WI38 (cell line): ENCODE measurements at regions not wholly inside any gene's neighbourhood (a gene's known extent, or its start where the extent isn't known, plus 50 kb on each side); places are given as distances from the start of the nearest gene placed in this dataset.

Experiments used
- H3K4me3 ChIP-seq: 2 replicates; pipeline ENCODE4 v1.5.1; 2011; ENCODE audit warnings: low read depth, mild to moderate bottlenecking, control low read depth, low read length
- TF ChIP-seq, protein P1 (sequence below): IDR thresholded peaks from 2 replicates; pipeline ENCODE4 v1.5.1; 2012; ENCODE audit warnings: low read depth, mild to moderate bottlenecking, control low read depth, low read length

DNA sequence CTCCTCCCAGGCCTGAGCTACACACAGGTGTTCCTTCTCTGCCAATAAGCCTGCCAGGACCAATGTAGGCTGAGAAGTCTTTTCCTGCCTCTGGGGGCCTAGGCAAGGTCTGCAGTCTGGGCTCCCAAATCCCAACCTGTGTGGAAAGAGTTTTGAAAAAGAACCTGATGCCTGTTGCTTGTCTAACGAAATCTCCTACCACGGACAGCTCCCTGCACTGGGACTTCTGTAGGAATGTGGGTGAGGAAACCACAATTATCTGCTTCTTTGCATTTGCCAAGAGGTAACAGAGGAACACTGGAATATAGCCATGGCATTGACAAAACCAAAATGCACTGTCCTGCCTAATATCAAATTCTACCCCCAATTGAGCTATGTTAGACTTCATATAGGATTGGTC lies 877.0 kb upstream of the TMEM132C start:
- no peak overlapping the region for H3K4me3 ChIP-seq
- TF ChIP-seq, protein P1, sequence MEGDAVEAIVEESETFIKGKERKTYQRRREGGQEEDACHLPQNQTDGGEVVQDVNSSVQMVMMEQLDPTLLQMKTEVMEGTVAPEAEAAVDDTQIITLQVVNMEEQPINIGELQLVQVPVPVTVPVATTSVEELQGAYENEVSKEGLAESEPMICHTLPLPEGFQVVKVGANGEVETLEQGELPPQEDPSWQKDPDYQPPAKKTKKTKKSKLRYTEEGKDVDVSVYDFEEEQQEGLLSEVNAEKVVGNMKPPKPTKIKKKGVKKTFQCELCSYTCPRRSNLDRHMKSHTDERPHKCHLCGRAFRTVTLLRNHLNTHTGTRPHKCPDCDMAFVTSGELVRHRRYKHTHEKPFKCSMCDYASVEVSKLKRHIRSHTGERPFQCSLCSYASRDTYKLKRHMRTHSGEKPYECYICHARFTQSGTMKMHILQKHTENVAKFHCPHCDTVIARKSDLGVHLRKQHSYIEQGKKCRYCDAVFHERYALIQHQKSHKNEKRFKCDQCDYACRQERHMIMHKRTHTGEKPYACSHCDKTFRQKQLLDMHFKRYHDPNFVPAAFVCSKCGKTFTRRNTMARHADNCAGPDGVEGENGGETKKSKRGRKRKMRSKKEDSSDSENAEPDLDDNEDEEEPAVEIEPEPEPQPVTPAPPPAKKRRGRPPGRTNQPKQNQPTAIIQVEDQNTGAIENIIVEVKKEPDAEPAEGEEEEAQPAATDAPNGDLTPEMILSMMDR: no peak

DNA sequence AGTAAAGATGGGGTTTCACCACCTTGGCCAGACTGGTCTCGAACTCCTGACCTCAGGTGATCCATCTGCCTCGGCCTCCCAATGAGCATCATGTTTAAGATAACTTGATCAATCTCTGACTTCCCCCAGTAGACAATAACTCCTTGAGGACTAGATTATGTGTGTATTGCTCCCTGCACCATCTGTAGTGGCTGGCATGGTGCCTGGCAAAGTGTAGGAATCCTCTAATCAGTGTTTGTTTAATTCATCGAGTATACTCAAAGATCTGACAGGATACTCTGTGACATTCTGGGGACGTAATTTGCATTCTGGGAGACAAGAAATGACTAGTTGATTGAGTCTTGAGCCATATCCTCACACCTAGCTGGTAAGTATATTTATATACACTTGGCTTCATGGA lies 873.5 kb upstream of the TMEM132C start:
- TF ChIP-seq, protein P1: no peak
- no peak overlapping the region for H3K4me3 ChIP-seq

DNA sequence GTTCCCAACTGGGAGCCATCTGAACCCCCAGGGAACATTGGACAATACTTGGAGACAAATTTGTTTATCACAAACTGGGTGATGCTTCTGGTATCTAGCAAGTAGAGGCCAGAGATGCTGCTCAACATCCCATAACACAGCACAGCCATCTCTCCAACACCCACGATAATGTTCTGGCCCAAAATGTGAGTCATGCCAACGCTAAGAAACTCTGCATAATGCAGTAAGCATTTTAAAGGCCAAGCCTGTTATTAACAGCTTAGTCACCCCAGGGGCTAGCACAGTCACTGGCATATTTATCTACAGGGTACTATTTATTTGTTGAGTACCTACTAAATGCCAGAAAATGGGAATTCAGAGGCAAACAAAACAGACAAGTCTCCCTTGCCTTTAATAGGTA lies 873.1 kb upstream of the TMEM132C start:
- no peak overlapping the region for H3K4me3 ChIP-seq
- TF ChIP-seq, protein P1: no peak

DNA sequence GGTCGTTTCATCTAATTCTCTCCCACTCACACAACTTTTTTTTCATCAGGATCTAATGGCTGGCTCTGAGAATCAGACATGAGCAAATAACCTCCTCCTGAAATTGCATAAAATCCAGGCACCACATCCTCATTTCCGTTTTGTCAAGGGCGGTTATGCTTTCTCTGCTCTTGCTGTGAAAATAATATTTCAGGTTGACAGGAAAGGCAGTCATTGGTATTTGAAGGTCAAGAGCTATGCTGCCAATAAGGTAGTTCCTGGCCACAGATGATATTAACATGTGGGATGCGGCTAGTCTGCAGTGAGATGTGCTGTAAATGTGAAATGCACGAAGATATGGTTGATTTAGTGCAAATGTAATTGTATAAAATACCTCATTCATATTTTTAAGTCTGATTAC lies 870.2 kb upstream of the TMEM132C start:
- TF ChIP-seq, protein P1: no peak
- no peak overlapping the region for H3K4me3 ChIP-seq

DNA sequence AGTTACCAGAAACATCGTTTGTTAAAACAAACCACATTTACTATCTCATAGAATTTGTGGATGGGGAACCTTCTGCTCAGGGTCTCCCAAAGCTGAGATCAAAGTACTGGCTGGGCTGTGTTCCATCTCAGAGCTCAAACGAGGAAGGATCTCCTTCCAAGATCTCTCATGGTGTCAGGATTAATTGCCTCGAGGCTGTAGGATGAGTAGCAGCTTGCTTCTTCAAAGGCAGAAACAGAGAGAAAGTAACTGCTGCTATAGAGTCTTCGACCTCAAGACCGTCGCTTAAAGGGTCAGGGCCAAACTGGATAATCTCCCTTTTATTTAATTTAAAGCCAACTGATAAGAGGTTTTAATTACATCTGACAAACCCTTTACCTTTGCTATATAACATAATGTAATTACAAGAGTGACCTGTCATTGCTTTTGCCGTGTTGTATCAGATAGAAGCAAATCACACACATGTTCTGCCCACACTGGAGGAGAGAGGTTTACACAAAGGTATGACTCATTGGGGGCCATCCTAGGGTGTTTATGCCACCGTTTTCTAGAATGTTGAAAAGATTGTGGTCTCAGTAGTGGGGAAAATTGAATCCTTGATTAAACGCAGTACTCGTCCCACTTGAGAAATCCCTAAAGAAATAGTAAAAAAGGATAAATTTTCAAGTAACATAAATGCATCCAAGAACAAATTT lies 868.8 kb upstream of the TMEM132C start:
- TF ChIP-seq, protein P1: no peak
- no peak overlapping the region for H3K4me3 ChIP-seq

DNA sequence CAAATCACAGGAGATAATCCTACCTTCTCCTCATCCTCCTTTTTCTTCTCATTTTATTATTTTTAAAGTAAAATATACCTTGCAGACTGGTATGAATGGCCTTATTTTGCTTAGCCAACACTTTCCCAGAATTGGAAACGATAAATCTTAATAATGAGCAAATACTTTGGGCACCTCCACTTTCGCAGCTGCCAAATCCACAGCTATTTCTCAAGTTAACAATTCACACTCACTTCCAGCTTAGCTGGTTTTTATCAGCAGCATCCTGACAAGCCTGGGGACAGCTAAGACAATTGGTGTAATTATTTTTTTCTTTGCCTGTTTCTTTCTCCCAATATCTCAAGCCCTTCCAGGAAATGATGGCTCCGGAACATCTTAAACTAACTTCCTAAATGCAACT lies 867.5 kb upstream of the TMEM132C start:
- TF ChIP-seq, protein P1: no peak

DNA sequence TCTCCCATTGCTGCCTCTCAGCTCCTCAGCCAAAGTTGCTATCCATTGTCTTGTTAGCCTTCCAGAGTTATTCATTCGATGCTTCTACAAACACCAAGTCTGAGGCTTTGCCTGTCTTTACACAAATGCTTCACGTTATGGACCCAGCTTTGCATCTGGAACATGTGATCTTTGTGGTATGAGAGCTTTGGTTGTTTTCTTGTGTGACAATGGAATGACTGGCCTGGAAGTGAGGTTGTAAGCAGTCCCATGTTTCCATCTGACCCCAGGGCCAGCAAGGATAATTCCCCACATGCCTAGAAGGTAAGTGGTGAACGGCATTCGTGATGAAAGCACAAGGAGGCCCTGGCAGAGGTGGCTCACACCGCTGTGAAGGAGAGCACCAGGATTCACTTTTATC lies 866.7 kb upstream of the TMEM132C start:
- TF ChIP-seq, protein P1: no peak
- H3K4me3 ChIP-seq: no peak overlapping the region

More for the DNA sequence above, 867.5 kb upstream of the TMEM132C start:
- no peak overlapping the region for H3K4me3 ChIP-seq
